ENCODE measurements at regions not wholly inside any gene's neighbourhood (a gene's known extent, or its start where the extent isn't known, plus 50 kb on each side); places are given as distances from the start of the nearest gene placed in this dataset.
"Not testable (repeated sequence)": the region's sequence is repeated elsewhere in the genome, so short reads cannot be mapped to it uniquely, and the experiment has no call there.

- no peak for DNase-seq (ENCODE audit: low spot score)
These were observed 182.7 kb downstream of the ZFP64 start for GRCh38 chr20:52008874-52009273.

GRCh38 chr20:52004715-52005114, 186.9 kb downstream of the ZFP64 start:
- DNase-seq (ENCODE audit: low spot score), result no peak

DNA sequence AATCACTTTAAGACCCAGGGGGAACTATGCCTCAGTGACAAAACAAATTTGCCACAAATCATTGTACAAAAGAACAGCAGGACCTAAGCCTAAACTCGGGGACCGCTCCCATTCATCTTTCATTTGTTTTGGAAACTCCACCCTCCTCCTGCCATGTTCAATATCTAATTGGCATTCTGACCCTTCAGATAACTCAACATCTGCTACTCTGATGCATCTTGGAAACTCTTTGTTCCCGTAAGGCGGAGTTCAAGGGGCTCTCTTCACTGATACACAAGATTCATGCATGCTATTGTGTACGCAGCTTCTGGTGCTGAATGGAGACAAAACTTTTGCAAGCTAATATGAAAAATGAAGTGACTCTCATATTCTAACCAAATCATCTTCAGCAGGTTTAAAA, 187.6 kb downstream of the ZFP64 start:
- DNase-seq (ENCODE audit: low spot score), result no peak

DNA sequence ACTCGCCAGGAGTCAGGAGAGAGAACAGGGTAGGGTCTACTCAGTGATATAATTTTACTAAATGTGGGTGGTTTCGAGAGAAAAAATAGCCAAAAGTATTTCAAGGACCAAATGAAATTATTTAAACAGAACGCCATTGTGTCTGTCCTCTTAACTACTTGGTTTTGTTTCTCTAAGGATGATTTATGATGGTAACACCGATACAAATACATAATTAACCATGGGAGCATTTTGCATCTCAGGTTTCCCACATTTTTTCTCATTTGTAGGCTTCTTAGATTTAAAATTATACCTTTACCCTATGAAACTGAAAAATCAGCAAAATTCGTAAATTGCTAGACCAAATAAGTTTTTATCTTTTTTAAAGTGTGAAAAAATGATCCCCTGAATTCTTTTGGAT, 188.2 kb downstream of the ZFP64 start:
- no peak for DNase-seq (ENCODE audit: low spot score)

DNA sequence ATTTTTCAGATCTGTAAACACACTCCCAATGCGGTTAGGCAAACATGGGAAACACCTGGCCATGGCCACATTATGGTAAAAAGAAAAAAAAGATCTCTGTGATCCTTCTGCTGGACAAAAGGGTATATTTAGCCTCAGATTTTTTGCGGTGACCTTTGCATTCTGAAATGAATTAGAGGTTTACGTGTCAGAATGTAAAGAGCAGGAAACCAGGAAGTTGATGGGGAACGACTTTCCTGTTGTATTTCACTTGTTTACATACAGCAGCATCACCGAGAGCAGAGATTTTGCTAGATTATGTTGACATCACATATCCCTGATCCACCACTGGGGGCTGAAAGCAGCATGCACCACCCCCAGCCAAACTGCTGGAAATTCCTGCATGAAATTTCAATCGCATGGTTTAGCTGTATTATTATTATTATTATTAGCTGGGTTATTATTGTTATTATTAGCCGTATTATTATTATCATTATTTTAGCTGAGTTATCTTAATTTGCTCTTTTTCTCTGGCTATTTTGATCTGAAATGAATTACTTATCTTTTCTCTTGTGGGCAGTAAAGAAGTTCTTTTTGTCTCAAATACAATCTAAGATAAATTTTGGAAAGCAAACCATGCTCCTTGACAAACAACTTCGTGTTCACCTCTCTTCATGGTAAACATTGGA, 189.4 kb downstream of the ZFP64 start:
- DNase-seq (ENCODE audit: low spot score), result no peak

DNA sequence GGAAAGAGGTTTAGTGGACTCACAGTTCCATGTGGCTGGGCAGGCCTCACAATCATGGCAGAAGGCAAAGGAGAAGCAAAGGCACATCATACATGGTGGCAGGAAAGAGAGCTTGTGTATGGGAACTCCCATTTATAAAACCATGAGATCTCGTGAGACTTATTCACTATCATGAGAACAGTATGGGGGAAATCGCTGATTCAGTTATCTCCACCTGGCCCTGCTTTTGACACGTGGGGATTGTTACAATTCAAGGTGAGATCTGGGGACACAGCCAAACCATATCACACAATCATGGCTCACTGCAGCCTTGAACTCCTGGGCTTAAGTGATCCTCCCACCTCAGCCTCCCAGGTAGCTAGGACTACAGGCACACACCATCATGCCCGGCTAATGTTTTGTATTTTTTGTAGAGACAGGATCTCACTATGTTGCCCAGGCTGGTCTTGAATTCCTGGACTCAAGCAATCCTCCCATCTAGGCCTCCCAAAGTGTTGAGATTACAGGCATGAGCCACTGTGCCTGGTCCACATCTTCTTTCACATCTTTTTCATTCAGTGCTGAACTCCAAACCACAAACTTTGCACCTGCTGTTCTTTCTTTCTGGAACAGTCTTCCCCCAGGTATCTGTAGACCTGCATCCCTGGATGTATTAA, 194.2 kb downstream of the ZFP64 start:
- DNase-seq (ENCODE audit: low spot score), result not testable (repeated sequence)

GRCh38 chr20:51995551-51995951, 193.2 kb upstream of the SALL4 start:
- DNase-seq (ENCODE audit: low spot score), result no peak

- DNase-seq (ENCODE audit: low spot score), result no peak
These were observed 192.6 kb upstream of the SALL4 start for GRCh38 chr20:51994751-51995417.

GRCh38 chr20:51987812-51988211, 185.5 kb upstream of the SALL4 start:
- DNase-seq (ENCODE audit: low spot score), result no peak

- DNase-seq (ENCODE audit: low spot score), result peak; percentile 84
These were observed 182.7 kb upstream of the SALL4 start for GRCh38 chr20:51985013-51985415.

DNA sequence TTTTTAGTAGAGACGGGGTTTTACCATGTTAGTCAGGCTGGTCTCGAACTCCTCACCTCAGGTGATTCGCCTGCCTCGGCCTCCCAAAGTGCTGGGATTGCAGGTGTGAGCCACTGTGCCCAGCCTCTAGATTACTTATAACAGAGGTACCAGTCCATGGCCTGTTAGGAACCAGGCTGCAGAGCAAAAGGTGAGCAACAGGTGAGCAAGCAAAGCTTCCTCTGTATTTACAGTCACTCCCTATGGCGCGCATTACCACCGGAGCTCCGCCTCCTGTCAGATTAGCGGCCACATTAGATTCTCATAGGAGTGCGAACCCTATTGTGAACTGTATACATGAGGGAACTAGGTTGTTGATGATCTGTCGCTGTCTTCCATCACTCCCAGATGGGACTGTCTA, 178.0 kb upstream of the SALL4 start:
- no peak for DNase-seq (ENCODE audit: low spot score)

- no peak for DNase-seq (ENCODE audit: low spot score)
These were observed 176.9 kb upstream of the SALL4 start for GRCh38 chr20:51979226-51979625.

DNA sequence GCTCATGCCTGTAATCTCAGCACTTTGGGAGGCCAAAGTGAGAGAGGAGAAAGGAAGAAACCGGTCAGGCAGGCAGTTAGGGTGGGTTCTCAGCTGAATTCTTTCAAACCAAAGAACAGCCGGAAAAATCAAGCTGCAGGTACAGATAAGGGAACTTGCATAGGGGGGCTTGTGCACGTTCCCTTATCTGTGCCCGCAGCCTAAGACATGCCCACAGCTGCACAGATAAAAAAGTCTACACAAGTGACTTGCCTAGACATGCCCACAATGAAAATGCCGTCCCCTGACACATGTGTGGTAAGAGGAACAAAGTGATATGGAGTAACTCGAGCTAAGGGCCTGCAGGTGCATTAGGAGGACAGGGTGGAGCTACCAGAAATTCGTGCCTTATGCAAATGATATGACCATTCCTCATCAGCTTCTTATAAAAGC, 175.8 kb upstream of the SALL4 start:
- DNase-seq (ENCODE audit: low spot score), result no peak

GRCh38 chr20:51972056-51972455, 169.7 kb upstream of the SALL4 start:
- no peak for DNase-seq (ENCODE audit: low spot score)

GRCh38 chr20:51970858-51971257, 168.5 kb upstream of the SALL4 start:
- DNase-seq (ENCODE audit: low spot score), result no peak

DNA sequence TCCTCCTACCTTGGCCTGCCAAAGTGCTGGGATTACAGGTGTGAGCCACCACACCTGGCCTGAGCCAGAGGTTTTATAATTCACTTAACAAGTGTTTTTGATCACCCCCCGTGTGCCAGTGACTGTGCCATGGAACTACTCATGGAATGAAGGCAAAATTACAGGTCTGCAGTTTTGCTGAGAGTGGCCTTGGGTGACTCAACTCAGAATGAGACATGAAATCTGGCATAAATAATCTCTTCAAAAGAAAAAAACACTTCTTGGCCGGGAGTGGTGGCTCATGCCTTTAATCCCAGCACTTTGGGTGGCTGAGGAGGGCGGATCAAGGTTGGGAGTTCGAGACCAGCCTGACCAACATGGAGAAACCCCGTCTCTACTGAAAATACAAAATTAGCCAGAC, 166.9 kb upstream of the SALL4 start:
- DNase-seq (ENCODE audit: low spot score), result no peak

GRCh38 chr20:51968151-51968550, 165.8 kb upstream of the SALL4 start:
- DNase-seq (ENCODE audit: low spot score), result no peak

DNA sequence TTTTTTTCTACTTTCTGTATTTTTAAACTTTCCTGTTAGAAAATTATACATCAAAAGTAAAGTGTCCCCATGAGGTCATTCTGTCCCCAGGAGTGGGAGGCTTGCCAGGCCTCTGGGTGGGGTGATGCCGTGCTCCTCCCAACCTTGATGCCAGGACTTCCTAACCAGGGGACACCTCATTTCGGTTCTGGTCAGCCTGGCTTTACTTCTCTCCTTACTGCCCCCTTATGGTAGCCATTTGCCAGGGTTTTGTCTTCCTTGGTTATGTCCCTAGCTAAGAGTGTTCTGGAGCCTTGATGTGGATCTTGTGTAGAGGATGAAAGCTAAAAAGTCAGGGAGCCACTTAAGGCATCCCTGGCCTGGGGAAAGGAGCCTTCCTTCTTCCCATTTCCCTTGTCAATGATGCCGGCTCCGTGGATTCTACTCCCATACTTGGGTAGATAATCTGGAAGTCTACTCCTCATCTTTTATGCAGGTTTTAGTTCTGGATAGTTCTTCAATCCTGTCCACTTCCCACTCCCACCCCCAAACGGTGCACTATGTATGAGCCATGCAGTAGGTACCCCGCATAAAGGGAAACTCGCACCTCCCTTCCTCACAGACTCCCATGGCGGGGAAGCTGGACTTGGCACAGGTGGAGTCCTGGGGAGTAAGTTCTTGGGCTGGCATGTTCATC, 164.1 kb upstream of the SALL4 start:
- DNase-seq (ENCODE audit: low spot score), result peak; percentile 62

GRCh38 chr20:51961964-51962761, 159.8 kb upstream of the SALL4 start:
- no peak for DNase-seq (ENCODE audit: low spot score)

- no peak for DNase-seq (ENCODE audit: low spot score)
These were observed 157.8 kb upstream of the SALL4 start for GRCh38 chr20:51960047-51960675.

DNA sequence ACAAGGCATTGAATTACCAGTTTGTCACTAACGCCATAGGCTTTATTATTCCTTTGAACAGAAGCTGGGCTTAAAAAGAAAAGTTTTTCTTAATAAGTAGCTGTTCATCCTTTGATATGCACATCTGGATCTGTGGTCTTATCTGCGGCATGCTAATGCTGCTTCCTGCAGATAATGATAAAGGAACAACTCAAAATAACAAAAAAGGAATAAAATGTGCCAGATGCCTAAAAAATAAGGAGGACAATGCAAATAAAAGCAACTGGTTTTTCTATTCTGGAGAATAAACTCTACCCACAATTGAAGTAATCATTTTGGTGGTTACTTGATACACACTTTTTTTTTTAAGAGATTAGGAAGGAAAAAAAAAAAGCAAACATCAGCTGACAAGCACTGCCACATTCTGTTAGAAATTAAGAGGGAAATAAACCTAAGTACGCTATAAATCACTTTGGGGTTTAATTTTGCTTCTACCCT, 156.8 kb upstream of the SALL4 start:
- no peak for DNase-seq (ENCODE audit: low spot score)

Measured in AG08396 (cell line).